A204.1 (cell line): ENCODE measurements at regions not wholly inside any gene's neighbourhood (a gene's known extent, or its start where the extent isn't known, plus 50 kb on each side); places are given as distances from the start of the nearest gene placed in this dataset.
"Not testable (repeated sequence)": the region's sequence is repeated elsewhere in the genome, so short reads cannot be mapped to it uniquely, and the experiment has no call there.

Experiments used
- FAIRE-seq: peaks from 2 replicates; lab custom pipeline; 2012; peaks lifted over from hg19 to GRCh38; lab: Jason Lieb, UNC

DNA sequence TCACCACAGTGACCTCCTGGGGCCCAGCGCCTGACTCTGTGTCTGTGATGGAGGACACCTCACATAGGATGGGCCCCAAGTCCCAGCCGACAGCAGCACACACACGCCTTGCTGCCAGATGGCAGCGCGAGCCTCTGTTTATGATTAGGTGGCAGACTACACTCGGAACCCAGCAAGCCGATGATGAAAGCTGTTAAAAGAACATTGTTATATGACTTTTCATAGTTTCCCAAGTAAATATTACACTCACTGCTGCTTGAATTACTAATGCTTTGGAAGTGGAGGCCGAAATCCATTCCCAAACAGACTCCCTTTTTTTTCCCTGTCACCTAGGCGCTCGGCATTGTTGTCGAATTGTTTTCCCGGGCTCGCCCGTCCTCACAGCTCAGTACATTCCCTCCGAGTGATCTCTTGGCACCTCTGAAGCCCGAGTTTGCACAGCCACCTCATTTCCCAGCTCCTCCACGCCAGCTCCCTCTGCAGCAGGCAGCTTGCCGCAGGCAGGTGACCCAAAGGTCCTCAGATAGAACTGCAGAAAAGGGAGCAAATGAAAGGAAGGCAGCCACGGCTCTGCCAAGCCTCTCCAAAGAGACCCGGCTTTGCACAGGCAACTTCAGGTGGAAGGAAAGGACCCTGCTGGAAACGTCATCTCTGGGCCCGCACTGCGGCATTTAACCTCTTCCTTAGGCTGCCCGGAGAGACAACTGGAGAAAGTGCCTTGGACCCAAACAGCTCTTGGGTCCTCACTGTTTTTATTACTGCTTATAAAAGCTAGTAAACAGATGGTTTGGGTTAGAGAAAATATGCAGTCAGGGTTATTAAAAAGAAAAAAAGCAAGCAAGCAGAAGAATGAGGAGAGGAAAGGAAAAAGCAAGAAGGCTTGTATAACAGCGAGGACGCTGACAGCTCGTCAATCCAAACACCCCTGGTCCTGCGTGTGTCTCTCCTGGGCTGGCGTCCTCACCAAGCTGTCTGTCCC is 72.2 kb upstream of the SLC25A33 start:
- FAIRE-seq = no peak

DNA sequence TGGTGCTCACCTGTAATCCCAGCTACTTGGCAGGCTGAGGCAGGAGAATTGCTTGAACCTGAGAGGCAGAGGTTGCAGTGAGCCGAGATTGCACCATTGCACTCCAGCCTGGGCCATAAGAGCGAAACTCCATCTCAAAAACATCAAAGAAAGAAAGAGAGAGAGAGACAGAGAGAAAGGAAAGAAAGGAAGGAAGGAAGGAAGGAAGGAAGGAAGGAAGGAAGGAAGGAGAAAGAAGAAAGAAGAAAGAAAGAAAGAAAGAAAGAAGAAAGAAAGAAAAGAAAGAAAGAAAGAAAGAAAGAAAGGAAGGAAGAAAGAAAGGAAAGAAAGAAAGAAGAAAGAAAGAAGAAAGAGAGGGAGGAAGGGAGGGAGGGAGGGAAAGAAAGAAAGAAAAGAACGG is 69.4 kb upstream of the SLC25A33 start:
- FAIRE-seq = not testable (repeated sequence)

DNA sequence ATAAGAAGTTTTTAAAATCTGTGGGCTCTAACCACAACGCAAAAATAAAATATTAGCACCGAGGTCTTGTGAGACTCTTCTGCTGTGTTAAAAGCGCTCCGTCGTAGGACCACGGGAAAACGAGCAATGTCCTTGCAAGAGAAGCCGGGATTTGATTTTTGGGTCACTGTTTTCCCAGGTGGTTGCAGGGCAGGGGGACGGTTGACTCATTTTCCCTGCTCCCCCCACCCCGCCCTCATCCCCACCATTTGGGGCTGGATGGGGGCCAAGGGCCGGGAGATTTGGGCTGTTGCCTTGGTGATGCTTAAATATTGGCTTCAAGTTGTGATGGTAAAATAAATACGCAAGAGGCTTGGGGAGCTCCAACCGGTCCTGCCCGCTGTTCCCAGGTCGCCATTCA is 67.6 kb upstream of the SLC25A33 start:
- FAIRE-seq = no peak

DNA sequence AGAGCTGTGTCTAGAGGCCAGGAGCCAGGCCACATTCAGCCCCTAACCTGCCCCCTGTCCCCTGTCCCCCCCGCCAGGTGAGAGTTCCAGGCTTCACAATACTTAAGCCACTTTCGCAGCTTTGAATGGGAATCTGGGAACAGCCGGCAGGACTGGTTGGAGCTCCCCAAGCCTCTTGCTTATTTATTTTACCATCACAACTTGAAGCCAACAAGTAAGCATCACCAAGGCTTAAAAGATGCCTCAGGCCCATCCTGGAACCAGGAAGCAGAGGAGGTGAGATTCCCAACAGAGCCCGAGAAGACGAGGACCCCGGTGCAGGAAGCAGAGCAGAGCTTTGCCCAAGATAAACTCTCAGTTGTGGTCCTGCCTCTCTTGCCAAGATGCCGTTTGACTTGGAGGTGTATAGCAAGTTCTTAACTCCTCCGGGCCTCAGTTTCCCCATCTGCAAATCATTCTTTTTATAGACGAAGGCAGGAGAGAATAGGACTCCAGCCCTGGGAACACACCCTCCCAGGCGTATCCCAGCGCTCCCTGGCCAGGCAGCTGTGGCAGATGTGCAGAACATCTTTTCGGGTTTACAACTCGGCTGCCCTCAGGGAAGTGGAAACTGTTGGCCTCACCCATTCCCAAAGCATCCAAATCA is 66.8 kb upstream of the SLC25A33 start:
- no peak for FAIRE-seq

DNA sequence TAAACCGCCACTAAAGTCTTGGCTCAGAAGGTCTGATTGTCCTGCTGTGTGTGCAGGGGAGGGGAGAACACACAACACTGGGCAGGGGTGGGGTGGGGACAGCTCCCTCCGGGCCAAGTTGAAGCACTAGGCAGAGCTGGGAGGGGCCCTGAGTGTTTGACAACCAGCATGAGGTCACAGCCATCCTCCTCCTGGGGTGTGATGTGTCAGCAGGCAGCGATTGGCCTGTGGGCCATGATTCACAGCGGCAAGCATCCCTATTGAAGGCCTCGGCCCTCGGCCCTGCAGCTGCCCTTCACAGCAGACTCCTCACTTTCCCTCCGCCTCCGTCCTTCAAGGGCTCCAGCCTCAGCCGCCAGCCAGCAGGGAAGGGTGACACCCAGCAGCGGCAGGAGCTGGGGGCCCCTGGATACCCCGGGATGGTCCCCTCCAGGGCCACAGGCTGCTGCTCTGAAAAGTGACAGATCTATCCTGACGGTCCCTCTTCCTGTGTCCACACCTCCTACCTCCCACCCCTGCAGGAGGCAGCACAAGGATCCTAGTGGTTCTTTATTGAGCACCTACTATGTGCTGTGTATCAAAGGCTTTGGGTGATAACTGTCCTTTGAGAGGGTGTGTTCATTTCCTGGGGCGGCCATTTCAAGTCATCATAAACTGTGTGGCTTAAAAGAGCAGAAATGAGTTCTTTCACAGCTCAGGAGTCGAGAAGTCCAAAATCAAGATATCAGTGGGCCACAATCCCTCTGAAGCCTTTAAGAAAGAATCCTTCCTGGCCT is 66.0 kb upstream of the SLC25A33 start:
- no peak for FAIRE-seq

GRCh38 chr1:9475061-9475627 is 64.1 kb upstream of the SLC25A33 start:
- FAIRE-seq = no peak

- FAIRE-seq = no peak
Observed at GRCh38 chr1:9476790-9477463, 62.3 kb upstream of the SLC25A33 start.

GRCh38 chr1:9477535-9477934 is 61.7 kb upstream of the SLC25A33 start:
- FAIRE-seq = no peak

DNA sequence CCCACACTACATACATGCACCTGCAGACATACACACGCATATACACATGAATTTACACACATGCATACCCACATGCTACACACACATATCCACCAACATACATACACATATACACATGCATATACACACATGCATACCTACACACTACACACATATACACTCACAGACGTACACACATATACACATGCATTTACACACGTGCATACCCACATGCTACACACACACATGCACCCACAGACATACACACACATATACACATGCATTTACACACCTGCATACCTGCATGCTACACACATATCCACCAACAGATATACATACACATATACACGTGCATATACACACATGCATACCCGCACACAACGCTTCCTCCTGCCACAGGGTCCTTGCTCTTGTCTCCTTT is 61.2 kb upstream of the SLC25A33 start:
- FAIRE-seq = no peak

- no peak for FAIRE-seq
Observed at GRCh38 chr1:9481048-9481447, 58.2 kb upstream of the SLC25A33 start.

DNA sequence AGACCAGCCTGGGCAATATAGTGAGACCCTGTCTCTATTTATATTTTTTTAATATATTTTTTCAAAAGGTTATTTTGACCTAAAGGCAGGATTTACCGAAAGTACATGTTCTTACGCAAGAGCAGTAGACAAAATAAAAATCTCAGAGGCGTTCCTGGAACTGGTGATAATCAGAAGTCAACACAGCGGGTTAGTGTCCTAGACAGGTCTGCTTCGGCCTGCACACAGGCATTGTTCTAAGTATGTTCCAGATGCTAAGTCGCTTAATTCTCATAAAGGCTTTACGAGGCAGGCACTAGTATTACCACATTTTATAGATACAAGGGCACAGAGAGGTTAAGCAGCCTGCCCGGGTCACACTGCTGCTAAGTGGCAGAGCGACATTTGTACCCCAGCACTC is 56.9 kb upstream of the SLC25A33 start:
- FAIRE-seq = no peak

GRCh38 chr1:9482816-9483572 is 56.3 kb upstream of the SLC25A33 start:
- no peak for FAIRE-seq

DNA sequence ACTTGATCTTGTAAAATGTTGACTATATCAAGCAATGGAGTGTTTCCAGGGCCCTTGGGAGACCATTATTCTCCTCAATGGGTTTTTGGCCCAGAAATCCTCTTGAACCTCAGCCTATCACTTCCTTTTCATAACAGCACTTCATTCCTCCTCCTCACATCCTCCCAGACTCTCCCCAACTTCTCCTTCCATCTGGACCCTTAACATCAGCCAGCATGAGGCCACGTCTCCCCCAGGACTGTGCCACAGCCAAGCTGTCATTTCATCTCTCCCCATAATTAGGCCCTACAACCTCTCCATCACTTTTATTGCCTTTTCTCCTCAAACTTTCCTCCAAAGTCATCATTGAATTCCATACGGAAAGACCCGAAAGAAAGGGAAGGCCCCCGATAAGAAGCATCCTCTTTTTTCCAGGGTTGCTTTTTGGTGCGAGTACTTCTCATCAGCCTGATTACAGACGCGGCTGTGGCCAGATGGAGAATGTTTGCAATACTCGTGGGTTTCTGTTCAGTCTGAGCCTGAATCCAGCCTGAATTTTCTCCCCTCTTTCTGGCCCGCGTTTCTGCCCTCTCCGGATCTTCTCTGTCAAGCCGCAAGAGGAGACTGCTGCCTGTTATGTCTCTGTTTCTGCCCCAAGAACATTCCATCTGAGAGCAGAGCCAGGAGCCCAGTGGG is 52.7 kb upstream of the SLC25A33 start:
- no peak for FAIRE-seq
